ENCODE measurements at regions not wholly inside any gene's neighbourhood (a gene's known extent, or its start where the extent isn't known, plus 50 kb on each side); places are given as distances from the start of the nearest gene placed in this dataset.

GRCh38 chr14:37807722-37808121 lies 212.3 kb downstream of the TTC6 start:
- DNase-seq (ENCODE audit: low spot score) (no peak), ATAC-seq (no peak), FAIRE-seq (no peak)
- TF ChIP-seq KIAA2018 (CRISPR knock-in tag; IDR thresholded peaks at IDR 0.05; ENCODE audit: borderline replicate concordance) (no peak), MAFK (conservative IDR thresholded peaks at IDR 0.05 in 1 of 2, IDR thresholded peaks at IDR 0.05 in 1 of 2; ENCODE audit: low read length in 2 of 2) (peak; percentile 70 to 71), HNRNPUL1 (IDR thresholded peaks at IDR 0.05; ENCODE audit: low read depth, low read length) (0 out of 2 replicates have a peak, but pooled peaks have one; percentile 20), ELK4 (CRISPR knock-in tag; IDR thresholded peaks at IDR 0.05; ENCODE audit: borderline replicate concordance) (no peak), MAFF (IDR thresholded peaks at IDR 0.05; ENCODE audit: low read depth, low read length) (peak; percentile 53; the same call in 1 of the 2 replicates), KMT2A (CRISPR knock-in tag; IDR thresholded peaks at IDR 0.05) (no peak), SMARCE1 (IDR thresholded peaks at IDR 0.05; ENCODE audit: borderline replicate concordance) (no peak), HNF4A (CRISPR knock-in tag; IDR thresholded peaks at IDR 0.05) (no peak), NFYB (CRISPR knock-in tag; IDR thresholded peaks at IDR 0.05) (no peak), ZNF10 (CRISPR knock-in tag; IDR thresholded peaks at IDR 0.05; ENCODE audit: borderline replicate concordance, low read depth) (no peak), NFRKB (IDR thresholded peaks at IDR 0.05) (no peak), ZNF841 (CRISPR knock-in tag; IDR thresholded peaks at IDR 0.05; ENCODE audit: borderline replicate concordance) (no peak), REPIN1 (CRISPR knock-in tag; IDR thresholded peaks at IDR 0.05; ENCODE audit: borderline replicate concordance, low read depth) (no peak)
- intact Hi-C loops (cut with micrococcal nuclease; ENCODE audit: unreplicated experiment): no loop called here
- Histone ChIP-seq H3K9me3 (ENCODE audit: low read length) (no peaks in the 10 kb centered on the region), H3K27ac (ENCODE audit: extremely low read length, insufficient read depth, low read length) (no peak overlapping the region), H3K9ac (ENCODE audit: insufficient read depth, low read depth, low read length) (no peak overlapping the region), H3K4me2 (ENCODE audit: low read depth, low read length) (no peak overlapping the region), H3K27me3 (ENCODE audit: control insufficient read depth in 1 of 2, insufficient read depth in 2 of 2, low read length in 2 of 2) (no peaks in the 10 kb centered on the region), H3K4me1 (ENCODE audit: insufficient read depth, low read length) (peaks cover 15% of the 10 kb centered on the region), H3K79me2 (ENCODE audit: insufficient read depth, low read length) (no peaks in the 10 kb centered on the region), H3K4me3 (replicated peaks in 1 of 3; ENCODE audit: insufficient read depth in 1 of 3, low read depth in 2 of 3, low read length in 3 of 3) (no peak overlapping the region), H3K36me3 (replicated peaks in 1 of 2; ENCODE audit: control insufficient read depth in 1 of 2, insufficient read depth in 2 of 2, low read length in 2 of 2) (no peaks in the 10 kb centered on the region), H2AFZ (ENCODE audit: low read length) (no peak overlapping the region), H4K20me1 (ENCODE audit: insufficient read depth, low read length) (no peaks in the 10 kb centered on the region)
- BruUV-seq (replicated peaks): no TSS peak
- ChIA-PET POLR2A (no interaction called here), CTCF (ENCODE audit: low intra/inter-chr PET ratio, low total read pairs) (no interaction called here)
- in situ Hi-C loops (cut with HindIII; ENCODE audit: extremely low pct_ligation_motif_present, low pct_unique_long_range_greater_than_20kb): no loop called here
